Stimulated activated naive CD8-positive, alpha-beta T cell treated with anti-CD3 and anti-CD28 coated beads, Interleukin-15, amount 100 ng/mL, for 72 hours (primary cell): ENCODE measurements at regions not wholly inside any gene's neighbourhood (a gene's known extent, or its start where the extent isn't known, plus 50 kb on each side); places are given as distances from the start of the nearest gene placed in this dataset.

Source experiments
- ATAC-seq: fragments of 150-1000 bp; cut with Tn5 transposase; 2 replicates; pipeline ENCODE4 v1.10.0; 2021; ENCODE audit warnings: mild to moderate bottlenecking, moderate library complexity
- DNase-seq, 2 donors: peaks; one replicate each; pipeline ENCODE4 v3.0.0; 2021 to 2022
- H3K27ac Mint-ChIP-seq, 2 donors: one replicate each; pipeline ENCODE4 v1.8.0; 2022; ENCODE audit warnings: mild to moderate bottlenecking in 2 of 2, mixed read lengths in 2 of 2, moderate library complexity in 2 of 2
- H3K27me3 Mint-ChIP-seq: one replicate; pipeline ENCODE4 v1.8.0; 2022; ENCODE audit warnings: mixed read lengths
- H3K4me1 Mint-ChIP-seq: one replicate; pipeline ENCODE4 v1.8.0; 2022; ENCODE audit warnings: mild to moderate bottlenecking, mixed read lengths
- H3K4me3 Mint-ChIP-seq, 2 donors: one replicate each; pipeline ENCODE4 v1.8.0; 2022; ENCODE audit warnings: mild to moderate bottlenecking in 2 of 2, mixed read lengths in 2 of 2, moderate library complexity in 1 of 2
- H3K9me3 Mint-ChIP-seq, 2 donors: one replicate each; pipeline ENCODE4 v1.8.0; 2022; ENCODE audit warnings: mixed read lengths in 2 of 2

DNA sequence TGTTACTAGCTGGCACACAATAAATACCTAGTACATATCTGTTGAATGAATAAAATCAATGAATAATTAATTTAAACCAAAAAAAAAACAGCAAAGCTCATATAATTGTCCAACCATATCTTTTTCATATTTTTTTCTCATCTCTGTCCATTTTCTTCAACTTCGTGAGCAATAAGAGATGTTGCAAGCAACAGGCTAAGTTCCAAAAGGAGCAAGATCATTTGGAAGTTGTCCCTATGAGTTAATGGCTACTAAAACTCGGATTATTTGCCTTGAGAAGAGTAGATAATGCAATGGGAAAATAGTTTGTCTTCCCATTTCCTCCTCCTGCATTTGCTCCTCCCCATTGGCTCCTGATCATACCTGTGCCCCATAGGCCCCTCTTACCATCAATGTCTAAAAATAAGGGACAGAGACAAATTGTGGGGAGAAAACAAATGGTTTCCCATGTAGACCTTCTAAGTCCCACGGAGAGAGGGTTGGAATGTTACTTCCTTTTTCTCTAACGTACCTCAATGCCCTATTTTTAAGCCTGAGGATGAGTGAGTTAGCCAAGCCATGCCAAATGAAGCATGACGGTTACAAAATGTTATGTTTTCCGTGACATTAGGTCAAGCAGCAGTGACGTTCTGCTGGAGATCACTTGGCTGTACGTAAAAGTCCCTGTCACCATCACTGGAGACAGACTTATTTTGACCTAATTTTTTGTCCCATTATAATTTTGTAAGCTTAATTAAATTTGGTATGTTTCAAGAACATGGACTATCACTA, 217.3 kb upstream of the PREP start:
- Mint-ChIP-seq H3K4me1 (peaks cover 6% of the 10 kb centered on the region), H3K27ac (no peak overlapping the region), H3K4me3 (no peak overlapping the region), H3K9me3 (peaks cover 3 to 8% of the 10 kb centered on the region in 2 donors), H3K27me3 (peaks cover 52% of the 10 kb centered on the region)
- no peak for DNase-seq
- ATAC-seq: no peak

DNA sequence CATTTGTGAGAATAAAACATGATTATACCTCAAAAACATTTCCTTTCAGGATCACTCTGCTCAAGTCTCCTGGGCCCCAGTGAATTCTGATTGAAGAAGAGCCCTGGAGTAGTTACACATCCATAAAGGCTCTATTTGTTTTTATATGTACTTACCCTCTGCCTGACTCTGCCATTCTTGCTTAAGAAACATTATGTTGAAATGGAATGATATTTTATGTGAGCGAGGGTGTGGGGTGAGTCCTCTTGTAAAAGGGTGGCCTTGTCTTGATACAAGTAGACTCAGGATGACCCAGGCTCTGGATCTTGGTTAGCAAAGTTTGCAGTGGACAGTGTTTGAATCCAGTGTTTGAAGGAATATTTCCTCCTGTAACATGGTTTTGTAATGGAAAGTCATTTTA, 215.4 kb upstream of the PREP start:
- Mint-ChIP-seq H3K4me1 (peaks cover 6% of the 10 kb centered on the region), H3K27me3 (peaks cover 34% of the 10 kb centered on the region), H3K9me3 (peaks cover 0 to 13% of the 10 kb centered on the region in 2 donors), H3K27ac (peak overlapping the region in 1 of 2 donors; percentile 5), H3K4me3 (no peak overlapping the region)
- ATAC-seq (no peak), DNase-seq (no peak)

DNA sequence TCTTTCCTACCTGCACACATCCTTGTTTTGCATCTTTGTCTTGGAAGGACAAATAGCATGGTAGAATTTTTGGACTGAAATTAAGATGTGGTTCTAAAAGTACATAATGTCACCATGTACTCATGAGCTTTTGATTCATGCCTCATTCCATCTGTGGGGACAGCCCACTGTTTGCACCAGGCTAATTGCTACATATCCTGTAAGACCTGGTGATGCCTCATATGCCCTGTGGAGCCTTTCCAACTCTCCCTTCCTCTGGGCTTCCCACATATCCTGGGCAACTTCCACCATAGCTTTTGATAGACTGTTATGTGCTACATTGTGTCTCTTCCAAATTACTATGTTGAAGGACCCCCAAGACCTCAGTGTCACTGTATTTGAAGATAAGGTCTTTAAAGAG, 213.6 kb upstream of the PREP start:
- Mint-ChIP-seq H3K27ac (no peak overlapping the region), H3K27me3 (peaks cover 22% of the 10 kb centered on the region), H3K4me1 (peaks cover 6% of the 10 kb centered on the region), H3K9me3 (peaks cover 0 to 13% of the 10 kb centered on the region in 2 donors), H3K4me3 (no peak overlapping the region)
- DNase-seq (no peak), ATAC-seq (no peak)

DNA sequence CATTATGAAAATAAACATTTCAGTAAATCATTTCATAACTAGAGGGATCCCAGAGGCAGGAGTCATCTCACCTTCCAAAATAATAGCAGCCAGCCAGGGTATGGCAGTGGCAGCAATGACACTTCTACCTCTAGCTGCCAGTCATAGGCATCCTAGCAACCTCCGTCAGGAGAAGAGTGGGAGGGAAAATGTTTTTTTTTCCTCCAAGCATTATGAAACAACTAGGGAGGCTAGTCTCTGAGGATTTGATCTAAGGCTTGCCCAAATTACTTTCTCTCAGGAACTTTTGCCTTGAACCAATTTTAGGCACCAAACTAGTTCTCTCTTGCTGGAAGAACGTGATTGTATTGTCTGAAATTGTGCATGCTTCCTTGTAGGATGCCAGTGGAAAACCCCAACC, 208.7 kb upstream of the PREP start:
- no peak for ATAC-seq
- no peak for DNase-seq
- H3K27me3 Mint-ChIP-seq: peaks cover 34% of the 10 kb centered on the region
- H3K9me3 Mint-ChIP-seq: peaks cover 0 to 12% of the 10 kb centered on the region in 2 donors
- H3K4me3 Mint-ChIP-seq: no peak overlapping the region
- H3K27ac Mint-ChIP-seq: no peak overlapping the region
- H3K4me1 Mint-ChIP-seq: peaks cover 9% of the 10 kb centered on the region

DNA sequence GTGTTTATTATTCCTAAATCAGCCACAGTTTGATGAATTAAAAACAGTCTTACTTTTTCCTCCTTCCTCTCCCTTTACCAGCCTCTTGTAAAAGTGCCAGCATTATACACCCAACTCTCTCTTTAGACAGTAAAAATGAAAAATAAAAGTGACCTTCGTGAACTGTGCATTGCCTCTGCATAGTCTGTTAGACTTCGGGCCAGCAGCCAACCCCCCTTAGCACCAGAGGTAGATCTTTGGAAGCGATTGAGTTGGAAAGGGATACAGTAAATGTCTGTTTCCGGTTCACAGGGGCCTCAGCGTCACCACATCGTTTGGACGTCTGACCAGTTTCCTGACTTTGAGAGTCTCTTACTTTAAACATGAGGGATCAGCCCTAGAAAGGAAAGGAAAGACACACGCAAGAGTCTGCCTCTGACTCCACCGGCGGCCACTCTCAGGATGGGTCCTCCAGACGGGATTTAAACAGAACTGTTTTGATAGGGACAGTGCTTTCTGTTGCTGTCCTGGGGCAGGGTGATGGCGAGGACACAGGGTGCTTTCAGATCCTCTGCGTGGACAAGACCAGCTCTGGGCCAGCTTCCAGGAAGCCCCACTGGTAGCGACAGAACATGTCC, 206.6 kb upstream of the PREP start:
- Mint-ChIP-seq H3K27me3 (peaks cover 41% of the 10 kb centered on the region), H3K4me3 (peak overlapping the region in 1 of 2 donors; percentile 3), H3K9me3 (no peaks in the 10 kb centered on the region), H3K27ac (no peak overlapping the region), H3K4me1 (peaks cover 9% of the 10 kb centered on the region)
- ATAC-seq (no peak), DNase-seq (no peak)

DNA sequence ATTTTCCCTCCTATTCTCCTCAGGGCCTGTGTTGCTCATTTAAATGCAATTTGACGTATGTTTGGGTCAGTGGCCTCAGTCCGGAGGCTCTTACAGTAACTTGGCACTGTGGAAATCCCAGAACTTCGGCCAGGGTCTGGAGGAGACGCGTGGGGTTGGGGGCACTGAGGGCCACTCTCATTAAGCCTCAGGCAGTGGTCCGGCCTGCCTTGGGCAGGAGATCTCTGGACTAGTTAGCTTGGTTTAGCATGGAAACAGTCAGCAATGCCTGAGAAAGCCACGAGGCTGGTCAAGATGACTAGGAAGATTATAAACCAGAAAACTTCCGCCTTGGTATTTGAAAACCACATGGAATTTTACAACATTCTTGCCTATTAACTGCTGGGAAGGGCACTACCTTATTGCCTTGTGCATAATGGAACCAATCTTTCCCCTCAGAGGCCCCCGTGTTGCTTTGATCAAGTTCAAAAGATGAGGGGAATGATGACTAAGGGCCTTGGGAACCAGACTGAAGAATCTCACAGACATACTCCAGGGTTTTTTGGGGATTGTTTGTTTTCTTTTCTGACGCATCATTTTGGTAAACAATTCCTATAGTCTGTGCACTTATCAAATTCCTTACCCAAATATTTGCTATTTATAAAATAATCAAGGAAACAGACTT, 206.0 kb upstream of the PREP start:
- no peak for ATAC-seq
- peaks cover 9% of the 10 kb centered on the region for H3K4me1 Mint-ChIP-seq
- no peak overlapping the region for H3K4me3 Mint-ChIP-seq
- no peak overlapping the region for H3K27ac Mint-ChIP-seq
- peaks cover 41% of the 10 kb centered on the region for H3K27me3 Mint-ChIP-seq
- H3K9me3 Mint-ChIP-seq: no peaks in the 10 kb centered on the region
- DNase-seq: no peak

DNA sequence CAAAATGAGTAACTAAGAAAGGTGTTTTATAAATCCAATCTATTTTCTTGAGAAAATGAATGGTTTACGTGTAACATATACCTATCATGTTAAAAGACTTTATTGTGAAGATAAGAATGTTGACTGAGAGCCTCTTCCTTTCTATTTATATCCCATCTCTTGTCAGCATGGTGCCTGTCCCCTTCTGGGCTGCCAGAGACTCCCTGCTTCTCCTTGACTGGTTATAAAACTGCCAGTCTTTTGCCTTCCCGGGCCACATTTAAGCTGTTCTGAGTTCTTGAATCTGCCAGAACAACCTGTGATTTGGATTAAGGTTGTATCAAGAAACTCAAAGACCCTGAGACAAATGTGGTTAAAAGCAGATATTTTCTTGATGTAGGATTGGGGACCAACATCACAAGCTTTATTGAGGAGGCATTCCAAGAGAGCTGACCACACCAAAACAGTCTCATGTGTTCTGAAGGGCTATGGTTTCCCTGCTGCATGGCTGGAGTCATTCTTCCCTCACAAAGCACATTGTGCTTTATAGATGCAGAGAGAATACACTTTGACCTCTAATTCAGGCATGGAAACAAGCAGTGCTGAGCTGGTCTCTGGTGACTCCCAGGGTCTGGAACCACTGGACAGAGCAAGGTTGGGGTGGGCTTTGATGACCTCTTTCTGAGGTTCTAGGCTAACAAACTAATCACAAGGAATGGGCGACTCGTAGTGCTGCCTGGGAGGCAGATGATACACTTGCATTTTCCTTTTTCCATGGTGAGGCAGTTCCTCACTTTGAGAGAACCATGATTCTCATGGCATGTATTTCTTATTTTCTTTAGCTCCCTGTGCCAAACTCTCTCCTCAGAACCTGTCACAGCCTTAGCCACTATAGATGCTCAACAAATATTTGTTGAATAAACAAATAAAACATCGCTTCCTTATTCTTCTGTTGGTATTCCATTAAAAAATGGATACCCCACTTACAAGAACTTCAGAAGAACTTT, 205.0 kb upstream of the PREP start:
- no peak overlapping the region for H3K27ac Mint-ChIP-seq
- H3K9me3 Mint-ChIP-seq: no peaks in the 10 kb centered on the region
- peaks cover 41% of the 10 kb centered on the region for H3K27me3 Mint-ChIP-seq
- no peak overlapping the region for H3K4me3 Mint-ChIP-seq
- peaks cover 9% of the 10 kb centered on the region for H3K4me1 Mint-ChIP-seq
- DNase-seq: no peak
- no peak for ATAC-seq

DNA sequence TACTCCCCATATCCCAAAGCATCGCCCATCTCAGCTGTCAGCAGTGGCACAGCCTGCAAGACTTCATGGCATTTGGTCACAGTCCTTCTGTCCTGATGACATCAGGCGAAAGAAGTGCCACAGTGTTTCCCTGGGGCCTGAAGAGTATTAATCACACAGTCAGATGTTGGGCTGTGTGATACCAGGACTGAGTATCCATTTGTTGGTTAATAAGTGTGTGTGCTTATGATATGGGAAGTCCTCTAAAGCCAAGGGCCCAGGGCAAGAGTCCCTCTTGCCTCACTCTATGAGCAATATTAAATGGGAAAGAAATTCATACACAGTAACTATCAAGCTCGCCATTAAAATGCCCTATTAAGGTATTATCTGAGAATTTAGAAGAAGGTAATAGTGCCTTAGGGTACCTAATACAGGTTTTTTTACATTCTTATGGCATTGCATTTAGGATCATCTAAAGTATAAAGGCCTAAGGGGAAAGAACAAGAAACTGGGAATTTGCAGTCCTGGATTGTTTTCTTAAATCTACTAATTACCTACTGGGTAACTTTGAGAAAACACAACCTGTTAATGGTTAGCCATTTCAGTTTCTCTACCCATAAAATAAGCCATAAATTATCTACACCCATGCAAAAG, 204.1 kb upstream of the PREP start:
- Mint-ChIP-seq H3K9me3 (no peaks in the 10 kb centered on the region), H3K4me1 (peaks cover 9% of the 10 kb centered on the region), H3K4me3 (no peak overlapping the region), H3K27ac (no peak overlapping the region), H3K27me3 (peaks cover 41% of the 10 kb centered on the region)
- DNase-seq (no peak), ATAC-seq (no peak)

DNA sequence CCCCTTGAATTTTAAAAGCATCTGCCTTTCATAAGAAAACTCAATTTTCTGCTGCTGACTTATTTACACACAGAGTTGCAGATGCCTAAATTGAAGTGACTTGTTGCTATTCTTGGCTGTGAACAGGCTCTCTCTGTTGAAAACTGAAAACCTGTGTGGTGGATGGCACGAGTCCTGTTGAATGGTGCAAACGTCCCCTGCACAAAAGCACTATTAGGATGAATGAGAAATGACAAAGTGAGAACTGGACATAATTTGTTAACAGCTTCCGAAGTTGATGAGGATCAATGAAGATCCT, 201.7 kb upstream of the PREP start:
- no peak for ATAC-seq
- Mint-ChIP-seq H3K27ac (no peak overlapping the region), H3K27me3 (peaks cover 23% of the 10 kb centered on the region), H3K4me1 (peaks cover 16% of the 10 kb centered on the region), H3K4me3 (no peak overlapping the region), H3K9me3 (no peaks in the 10 kb centered on the region)
- DNase-seq: no peak

DNA sequence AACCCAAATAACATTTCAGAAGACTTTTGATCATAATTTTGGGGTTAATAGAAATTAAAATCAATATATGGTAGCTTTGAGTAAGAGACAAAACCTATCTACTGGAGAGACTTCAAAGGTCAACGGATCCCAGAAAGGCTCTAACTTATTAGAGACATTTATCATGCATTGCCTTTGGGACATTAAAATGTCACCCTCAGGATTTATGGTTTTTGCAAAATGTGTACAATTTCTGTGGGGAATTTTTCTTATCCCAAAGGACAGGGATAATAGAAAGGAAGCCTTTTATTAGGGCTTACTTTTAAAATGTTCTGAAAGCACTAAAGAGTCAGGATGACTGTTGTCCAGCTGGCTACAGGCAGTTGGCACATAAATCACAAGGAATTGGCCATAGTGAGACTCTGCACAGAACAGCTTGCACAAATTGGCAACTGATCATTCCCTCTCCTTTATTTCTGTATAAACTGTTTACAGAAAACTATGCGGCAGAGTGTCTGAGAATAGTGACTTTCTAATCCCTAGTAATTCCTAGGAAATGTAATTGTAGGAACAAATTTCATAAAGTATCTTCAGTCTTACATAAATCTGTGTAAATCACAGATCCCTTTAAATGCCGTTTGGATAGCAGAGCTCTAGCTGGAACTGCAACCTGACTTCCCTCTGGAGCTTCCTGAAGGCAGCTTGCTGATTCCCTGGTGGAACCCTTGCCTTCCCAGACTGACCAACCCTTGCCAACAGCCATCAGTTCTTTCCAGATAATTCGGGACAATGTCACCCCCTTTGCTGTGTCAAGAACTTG, 201.1 kb upstream of the PREP start:
- no peak overlapping the region for H3K4me3 Mint-ChIP-seq
- H3K27ac Mint-ChIP-seq: no peak overlapping the region
- ATAC-seq (no peak), DNase-seq (no peak)
- peaks cover 10% of the 10 kb centered on the region for H3K4me1 Mint-ChIP-seq
- H3K27me3 Mint-ChIP-seq: peaks cover 18% of the 10 kb centered on the region
- H3K9me3 Mint-ChIP-seq: no peaks in the 10 kb centered on the region

DNA sequence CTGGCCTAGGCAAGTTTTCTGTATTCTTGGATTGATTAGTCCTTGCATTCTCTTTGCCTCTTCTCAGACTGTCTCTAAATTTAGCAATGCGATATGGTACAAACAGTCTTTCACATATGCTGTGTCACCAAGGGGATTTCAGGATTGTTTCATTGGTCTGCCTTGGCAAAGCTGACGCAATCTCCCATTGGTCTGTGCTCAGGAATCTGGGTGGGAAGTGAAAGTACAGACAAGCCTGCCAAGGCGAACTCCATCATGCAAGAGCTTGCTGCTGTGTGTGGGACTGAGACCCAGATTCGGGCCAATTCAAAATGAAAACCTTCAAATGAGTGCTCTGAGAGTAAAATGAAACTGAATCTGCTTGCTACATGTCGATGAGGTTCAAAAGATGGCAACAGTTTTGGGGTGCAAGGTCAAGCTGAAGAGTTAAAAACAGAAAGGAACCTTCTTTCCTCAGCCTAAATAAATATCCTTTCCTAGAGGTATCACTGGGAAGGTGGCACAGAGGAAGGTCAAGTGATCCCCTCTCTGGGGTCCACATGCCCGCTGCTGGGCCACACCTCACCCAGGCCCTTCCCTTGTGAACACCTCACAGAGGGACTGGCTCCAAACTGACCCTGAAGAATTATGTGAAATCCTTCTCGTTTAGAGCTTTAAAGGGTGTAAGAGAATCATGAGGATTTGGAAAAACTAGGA, 198.8 kb upstream of the PREP start:
- Mint-ChIP-seq H3K9me3 (peaks cover 0 to 5% of the 10 kb centered on the region in 2 donors), H3K4me1 (peaks cover 10% of the 10 kb centered on the region), H3K27ac (peak overlapping the region; percentile 69 to 91), H3K27me3 (peaks cover 19% of the 10 kb centered on the region), H3K4me3 (peak overlapping the region; percentile 10 to 42)
- DNase-seq (peak in 1 of 2 donors; percentile 61), ATAC-seq (peak; percentile 84)

DNA sequence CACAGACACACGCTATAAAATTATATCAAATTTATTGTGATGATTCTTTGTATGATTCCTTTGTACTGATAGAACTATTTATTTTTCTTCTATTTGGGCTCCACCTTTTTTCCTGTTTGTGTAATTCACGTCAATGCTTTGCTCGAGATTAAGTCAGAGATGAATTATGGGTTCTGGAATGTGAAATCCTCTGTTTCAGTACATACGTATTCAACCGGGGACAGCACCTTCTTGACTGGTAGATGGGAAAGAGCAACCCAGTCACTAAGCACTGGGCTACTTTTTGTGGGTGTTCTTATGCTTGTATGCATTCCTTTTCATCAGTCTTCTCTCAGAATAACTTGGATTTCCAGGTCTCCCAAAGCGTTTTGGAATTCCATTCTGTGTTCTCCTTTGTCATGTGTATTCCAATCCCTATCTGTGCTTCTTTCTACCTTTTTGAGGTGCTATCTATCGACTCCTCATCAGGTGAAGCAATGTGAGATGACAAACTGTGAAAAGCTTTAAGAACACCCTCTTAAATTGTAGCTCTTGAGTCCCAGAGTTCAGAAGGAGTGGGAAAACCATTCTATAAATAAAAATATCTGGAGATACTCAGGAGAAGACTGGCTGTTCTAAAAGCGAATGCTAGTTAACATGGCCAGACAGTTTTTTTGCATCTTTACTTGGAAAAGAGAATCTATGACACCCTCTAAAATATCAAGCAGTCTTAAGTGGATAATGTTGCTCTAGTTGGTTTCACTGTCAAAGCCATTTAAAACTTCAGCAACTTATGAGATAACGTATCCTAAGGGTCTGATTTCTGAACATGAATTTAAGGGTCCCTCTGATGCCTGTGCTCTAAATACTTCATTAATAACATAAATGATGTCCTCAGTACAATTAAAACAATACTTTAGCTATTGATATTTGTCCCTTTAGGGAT, 197.7 kb upstream of the PREP start:
- H3K4me3 Mint-ChIP-seq: no peak overlapping the region
- peaks cover 10% of the 10 kb centered on the region for H3K4me1 Mint-ChIP-seq
- peaks cover 15% of the 10 kb centered on the region for H3K27me3 Mint-ChIP-seq
- ATAC-seq (no peak), DNase-seq (no peak)
- H3K9me3 Mint-ChIP-seq: peaks cover 0 to 5% of the 10 kb centered on the region in 2 donors
- H3K27ac Mint-ChIP-seq: peak overlapping the region in 1 of 2 donors; percentile 3

DNA sequence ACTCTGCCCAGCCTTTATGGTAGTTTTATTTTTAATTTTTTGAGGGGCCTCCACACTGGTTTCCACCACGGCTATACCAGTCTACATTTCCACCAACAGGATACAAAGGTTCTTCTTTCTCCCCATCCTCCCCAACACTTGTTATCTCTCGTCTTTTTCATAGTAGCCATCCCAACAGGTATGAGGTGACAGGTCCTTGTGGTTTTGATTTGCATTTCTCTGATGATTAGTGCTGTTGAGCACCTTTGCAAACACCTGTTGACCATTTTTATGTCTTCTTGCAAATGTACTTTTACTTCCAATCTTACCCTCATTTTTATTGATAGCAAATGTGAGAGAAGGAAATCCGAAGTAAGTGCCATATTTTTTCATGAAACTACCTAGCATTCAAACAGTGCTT, 195.4 kb upstream of the PREP start:
- H3K4me3 Mint-ChIP-seq: no peak overlapping the region
- peaks cover 0 to 5% of the 10 kb centered on the region in 2 donors for H3K9me3 Mint-ChIP-seq
- H3K27me3 Mint-ChIP-seq: peaks cover 8% of the 10 kb centered on the region
- ATAC-seq (no peak), DNase-seq (no peak)
- H3K27ac Mint-ChIP-seq: no peak overlapping the region
- H3K4me1 Mint-ChIP-seq: peaks cover 10% of the 10 kb centered on the region
